GM18502 (cell line): ENCODE measurements at regions not wholly inside any gene's neighbourhood (a gene's known extent, or its start where the extent isn't known, plus 50 kb on each side); places are given as distances from the start of the nearest gene placed in this dataset.
"Not testable (repeated sequence)": the region's sequence is repeated elsewhere in the genome, so short reads cannot be mapped to it uniquely, and the experiment has no call there.

ENCODE experiments used
- ATAC-seq: cut with Tn5 transposase; IDR thresholded peaks from one replicate; pipeline ENCODE4 v1.9.1; 2021; ENCODE audit warnings: mild to moderate bottlenecking; ENCODE audit not compliant: unreplicated experiment, poor library complexity

DNA sequence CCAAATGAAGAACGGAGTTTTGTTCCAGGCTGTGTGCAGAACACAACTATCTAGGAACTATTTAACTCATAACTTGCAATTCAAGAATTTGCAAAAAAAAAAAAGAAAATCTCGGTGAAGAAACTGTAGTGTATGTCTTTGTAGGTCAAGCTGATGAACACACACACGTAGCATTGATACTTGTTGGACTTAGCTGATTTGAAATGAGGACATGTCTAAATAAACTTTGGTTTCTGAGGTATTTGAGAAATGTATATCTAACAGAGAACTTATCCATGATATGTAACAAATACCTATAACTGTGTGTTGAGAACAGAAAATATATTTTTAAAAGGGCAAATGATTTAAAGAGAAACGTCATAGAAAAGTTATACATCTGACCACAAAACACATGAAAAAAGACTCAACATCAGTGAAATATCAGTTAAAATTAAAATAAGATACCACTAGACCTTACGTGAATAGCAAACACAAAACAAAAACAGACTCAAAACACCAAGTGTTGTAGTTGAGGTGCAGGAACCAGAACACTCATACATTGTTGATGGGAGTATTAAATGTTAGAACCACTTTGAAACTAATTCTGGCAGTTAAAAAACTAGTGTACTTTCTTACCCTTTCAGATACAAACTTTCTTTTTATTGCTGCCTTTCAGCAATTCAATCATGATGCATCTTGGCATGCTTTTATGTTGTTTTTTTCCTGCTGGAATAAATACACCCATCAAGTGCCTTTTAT, 1535.8 kb upstream of the PCDH10 start:
- peak; percentile 31 for ATAC-seq

- peak; percentile 64 for ATAC-seq
These were observed 1535.3 kb upstream of the PCDH10 start for GRCh38 chr4:131613824-131614216.

DNA sequence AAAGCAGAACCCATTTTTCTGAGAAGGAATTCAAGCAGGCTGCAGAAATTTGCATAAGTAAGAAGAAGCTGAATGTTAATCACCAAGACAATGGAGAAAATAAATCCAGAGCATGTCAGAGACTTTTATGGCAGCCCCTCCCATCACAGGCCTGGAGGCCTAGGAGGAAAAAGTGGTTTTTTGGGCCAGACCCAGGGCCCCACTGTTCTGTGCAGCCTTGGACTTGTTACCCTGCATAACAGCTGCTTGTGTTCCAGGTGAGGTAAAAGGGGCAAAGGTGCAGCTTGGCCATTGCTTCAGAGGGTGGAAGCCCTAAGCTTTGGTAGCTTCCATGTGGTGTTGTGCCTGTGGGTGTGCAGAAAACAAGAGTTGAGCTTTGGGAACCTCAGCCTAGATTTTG, 1516.2 kb upstream of the PCDH10 start:
- ATAC-seq = no peak

DNA sequence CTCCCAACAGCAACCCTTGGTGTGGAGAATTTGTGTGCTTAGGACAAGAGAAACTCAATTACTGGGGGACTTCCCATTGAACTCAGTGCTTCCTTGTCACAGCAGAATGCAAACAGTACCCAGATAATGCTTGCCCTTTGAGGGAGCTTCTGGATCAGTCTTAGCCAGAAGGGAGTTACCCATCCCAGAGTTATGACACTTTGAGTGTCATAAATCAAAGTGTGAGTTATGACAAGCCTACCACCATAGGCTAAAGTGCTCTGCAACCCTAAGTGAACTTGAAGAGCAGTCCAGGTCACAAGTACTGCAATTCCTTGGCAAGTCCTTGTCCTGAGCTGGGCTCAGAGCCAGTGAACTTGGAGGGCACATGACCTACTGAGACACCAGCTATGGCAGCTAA, 1513.9 kb upstream of the PCDH10 start:
- no peak for ATAC-seq

DNA sequence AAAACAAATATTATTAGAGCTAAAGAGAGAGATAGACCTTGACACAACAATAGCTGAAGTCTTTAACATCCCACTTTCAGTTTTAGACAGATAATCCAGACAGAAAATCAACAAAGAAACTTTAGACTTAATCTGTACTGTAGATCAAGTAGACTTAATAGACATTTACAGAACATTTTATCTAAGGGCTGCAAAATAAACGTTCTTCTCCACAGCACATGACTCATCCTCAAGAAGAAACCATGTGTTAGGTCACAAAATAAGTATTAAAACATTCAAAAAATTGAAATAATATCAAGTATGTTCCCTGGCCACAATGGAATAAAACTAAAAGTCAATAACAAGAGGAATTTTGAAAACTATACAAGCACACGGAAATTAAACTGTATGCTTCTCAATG, 1510.3 kb upstream of the PCDH10 start:
- no peak for ATAC-seq

DNA sequence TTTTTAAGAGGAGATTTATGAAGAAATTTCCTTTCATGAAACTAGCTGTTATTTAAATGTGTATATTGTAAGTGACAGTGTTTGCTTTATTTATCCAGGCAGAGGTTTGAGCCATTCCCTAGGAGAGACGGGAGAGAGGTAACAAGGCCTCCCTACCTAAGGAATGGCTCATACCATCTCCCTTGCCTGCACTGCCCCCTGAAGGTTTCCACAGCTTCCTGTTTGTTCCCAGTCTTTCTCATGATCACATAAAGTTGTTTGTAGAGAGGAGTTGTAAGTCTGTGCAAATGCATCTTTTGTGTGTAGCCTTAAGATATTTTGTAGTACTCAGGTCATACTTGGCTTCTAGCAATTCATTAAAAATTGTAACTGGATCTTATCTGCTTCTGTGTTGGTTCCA, 1504.5 kb upstream of the PCDH10 start:
- ATAC-seq = no peak

- ATAC-seq = no peak
These were observed 1499.9 kb upstream of the PCDH10 start for GRCh38 chr4:131649227-131649626.

DNA sequence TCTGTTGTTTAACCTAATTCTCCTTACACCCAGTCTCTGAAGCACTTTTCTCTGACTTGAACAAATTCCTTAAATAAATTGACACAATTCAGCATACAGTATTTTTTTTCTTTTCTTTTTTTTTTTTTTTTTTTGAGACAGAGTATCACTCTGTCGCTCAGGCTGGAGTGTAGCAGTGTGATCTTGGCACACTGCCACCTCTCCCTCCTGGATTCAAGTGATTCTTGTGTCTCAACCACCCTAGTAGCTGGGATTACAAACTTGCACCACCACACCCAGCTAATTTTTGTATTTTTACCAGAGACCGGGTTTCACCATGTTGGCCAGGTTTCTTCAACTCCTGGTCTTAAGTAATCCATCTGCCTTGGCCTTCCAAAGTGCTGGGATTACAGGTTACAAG, 1498.1 kb upstream of the PCDH10 start:
- ATAC-seq = no peak

- not testable (repeated sequence) for ATAC-seq
These were observed 1465.8 kb upstream of the PCDH10 start for GRCh38 chr4:131683314-131683713.

DNA sequence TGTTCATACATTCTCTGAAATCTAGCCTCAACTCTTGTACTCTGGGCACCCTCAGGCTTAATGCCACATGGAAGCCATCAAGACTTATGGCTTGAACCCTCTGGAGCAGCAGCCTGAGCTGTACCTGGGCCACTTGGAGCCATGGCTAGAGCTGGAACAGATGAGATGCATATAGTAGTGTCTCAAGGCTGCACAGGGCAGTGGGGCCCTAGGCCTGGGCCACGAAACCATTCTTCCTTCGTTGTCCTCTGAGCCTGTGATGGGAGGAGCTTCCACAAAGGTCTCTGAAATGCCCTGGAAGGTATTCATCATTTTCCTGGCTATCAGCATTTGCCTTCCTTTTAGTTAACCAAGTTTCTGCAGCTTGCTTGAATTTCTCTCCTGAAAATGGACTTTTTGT, 1427.2 kb upstream of the PCDH10 start:
- no peak for ATAC-seq

DNA sequence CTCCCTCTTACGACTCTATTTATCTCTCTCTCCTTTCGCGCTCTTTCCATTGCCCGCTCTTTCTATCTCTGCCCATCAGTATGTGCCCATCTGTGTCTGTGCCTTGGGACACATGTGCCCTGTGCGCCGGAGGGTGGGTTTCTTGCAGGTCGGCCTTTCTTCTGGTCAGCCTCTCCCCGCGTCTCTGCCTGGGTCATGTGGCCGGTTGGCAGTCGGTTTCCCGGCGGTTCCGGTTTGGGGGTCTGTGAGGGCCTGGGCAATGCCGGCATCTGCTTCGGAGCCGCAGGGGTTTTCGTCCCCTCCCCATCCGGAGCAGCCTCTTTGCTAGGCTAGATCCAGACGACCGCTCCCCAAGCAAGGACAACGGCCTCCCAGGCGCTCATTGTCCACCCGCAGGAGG, 1426.0 kb upstream of the PCDH10 start:
- not testable (repeated sequence) for ATAC-seq

DNA sequence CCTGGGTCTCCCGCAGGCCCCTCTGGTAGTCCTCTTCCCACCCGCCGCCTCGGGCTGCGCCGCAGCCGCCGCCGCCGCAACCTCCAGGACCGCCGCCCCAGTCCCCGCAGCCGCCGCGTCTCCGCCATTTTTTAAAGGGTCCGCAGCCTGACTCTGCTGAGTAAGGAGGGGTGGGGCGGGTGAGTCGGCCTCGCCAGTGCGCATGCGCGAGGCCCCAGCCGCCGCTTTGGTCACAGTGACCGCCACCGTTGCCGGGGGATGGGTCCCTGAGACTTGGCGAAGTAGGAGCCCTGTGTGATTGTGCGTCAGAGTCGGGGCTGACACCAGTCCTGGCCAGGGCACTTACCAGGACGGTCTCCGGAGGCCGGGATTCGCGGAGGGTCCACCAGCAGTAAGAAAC, 1424.2 kb upstream of the PCDH10 start:
- not testable (repeated sequence) for ATAC-seq

DNA sequence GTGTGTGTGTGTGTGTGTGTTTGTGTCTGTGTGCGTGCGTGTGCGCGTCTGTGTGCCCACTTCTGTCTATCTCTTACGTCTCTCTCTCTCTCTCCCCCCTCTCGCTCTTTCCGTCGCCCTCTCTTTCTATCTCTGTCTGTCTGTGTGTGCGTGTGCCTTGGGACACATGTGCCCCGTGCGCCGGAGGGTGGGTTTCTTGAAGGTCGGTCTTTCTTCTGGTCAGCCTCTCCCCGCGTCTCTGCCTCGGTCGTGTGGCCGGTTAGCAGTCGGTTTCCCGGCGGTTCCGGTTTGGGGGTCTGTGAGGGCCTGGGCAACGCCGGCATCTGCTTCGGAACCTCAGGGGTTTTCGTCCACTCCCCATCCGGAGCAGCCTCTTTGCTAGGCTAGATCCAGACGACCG, 1423.6 kb upstream of the PCDH10 start:
- not testable (repeated sequence) for ATAC-seq

GRCh38 chr4:131726940-131727339, 1422.2 kb upstream of the PCDH10 start:
- not testable (repeated sequence) for ATAC-seq

- ATAC-seq = not testable (repeated sequence)
These were observed 1421.7 kb upstream of the PCDH10 start for GRCh38 chr4:131727418-131727817.

DNA sequence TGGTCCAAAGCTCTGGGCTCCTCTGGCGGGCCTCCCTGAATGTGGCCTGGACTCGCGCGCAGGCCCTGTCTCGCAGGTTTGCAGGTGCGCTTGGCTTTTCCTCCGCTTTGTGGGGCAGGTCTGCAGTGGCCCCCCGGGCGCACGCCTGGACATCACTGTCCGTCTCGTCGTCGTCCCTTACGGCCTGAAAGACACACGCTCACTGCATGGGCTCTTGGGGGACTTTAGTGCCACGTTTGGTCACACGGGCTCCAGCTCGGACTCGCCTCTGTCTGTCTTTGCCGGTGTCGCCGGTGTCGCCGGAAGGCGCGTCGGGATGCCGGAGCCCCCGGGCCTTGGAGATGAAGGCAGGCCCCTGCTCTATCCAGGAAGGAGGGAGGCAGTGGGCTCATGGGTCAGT, 1419.9 kb upstream of the PCDH10 start:
- not testable (repeated sequence) for ATAC-seq

GRCh38 chr4:131729716-131730398, 1419.2 kb upstream of the PCDH10 start:
- ATAC-seq = not testable (repeated sequence)

DNA sequence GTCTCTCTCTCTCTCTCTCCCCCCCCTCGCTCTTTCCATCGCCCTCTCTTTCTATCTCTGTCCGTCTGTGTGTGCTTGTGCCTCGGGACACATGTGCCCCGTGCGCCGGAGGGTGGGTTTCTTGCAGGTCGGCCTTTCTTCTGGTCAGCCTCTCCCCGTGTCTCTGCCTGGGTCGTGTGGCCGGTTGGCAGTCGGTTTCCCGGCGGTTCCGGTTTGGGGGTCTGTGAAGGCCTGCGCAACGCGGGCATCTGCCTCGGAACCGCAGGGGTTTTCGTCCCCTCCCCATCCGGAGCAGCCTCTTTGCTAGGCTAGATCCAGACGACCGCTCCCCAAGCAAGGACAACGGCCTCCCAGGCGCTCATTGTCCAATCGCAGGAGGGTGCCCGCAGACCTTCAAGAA, 1418.5 kb upstream of the PCDH10 start:
- ATAC-seq = not testable (repeated sequence)

DNA sequence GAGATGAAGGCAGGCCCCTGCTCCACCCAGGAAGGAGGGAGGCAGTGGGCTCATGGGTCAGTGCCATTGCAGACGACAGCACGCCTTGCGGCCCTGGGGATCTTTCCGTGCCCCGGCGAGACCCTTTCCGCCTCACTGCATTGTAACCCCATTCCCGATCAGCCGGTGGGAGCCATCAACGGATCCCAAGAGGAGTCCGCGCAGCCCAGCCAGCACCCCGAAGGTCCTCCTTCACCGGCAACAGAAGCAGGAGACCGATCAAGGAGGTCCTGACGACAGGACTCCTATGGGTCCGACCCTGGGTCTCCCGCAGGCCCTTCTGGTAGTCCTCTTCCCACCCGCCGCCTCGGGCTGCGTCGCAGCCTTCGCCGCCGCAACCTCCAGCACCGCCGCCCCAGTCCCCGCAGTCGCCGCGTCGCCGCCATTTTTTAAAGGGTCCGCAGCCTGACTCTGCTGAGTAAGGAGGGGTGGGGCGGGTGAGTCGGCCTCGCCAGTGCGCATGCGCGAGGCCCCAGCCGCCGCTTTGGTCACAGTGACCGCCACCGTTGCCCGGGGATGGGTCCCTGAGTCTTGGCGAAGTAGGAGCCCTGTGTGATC, 1417.0 kb upstream of the PCDH10 start:
- ATAC-seq = not testable (repeated sequence)

- not testable (repeated sequence) for ATAC-seq
These were observed 1414.8 kb upstream of the PCDH10 start for GRCh38 chr4:131734321-131734720.

DNA sequence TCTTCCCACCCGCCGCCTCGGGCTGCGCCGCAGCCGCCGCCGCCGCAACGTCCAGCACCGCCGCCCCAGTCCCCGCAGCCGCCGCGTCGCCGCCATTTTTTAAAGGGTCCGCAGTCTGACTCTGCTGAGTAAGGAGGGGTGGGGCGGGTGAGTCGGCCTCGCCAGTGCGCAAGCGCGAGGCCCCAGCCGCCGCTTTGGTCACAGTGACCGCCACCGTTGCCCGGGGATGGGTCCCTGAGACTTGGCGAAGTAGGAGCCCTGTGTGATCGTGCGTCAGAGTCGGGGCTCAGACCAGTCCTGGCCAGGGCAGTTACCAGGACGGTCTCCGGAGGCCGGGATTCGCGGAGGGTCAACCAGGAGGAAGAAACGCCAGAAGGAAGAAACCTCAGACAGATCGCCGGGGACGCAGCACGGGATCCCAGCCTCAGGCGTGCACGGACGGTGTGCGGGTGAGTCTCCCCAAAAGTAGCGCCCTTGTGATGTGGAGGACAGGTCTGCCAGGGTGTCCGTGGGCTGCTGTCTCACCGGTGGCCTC, 1414.2 kb upstream of the PCDH10 start:
- ATAC-seq = not testable (repeated sequence)
